ENCODE measurements at regions not wholly inside any gene's neighbourhood (a gene's known extent, or its start where the extent isn't known, plus 50 kb on each side); places are given as distances from the start of the nearest gene placed in this dataset.

GRCh38 chr20:11001764-11002540 is 328.2 kb upstream of the JAG1 start:
- no peak for DNase-seq

DNA sequence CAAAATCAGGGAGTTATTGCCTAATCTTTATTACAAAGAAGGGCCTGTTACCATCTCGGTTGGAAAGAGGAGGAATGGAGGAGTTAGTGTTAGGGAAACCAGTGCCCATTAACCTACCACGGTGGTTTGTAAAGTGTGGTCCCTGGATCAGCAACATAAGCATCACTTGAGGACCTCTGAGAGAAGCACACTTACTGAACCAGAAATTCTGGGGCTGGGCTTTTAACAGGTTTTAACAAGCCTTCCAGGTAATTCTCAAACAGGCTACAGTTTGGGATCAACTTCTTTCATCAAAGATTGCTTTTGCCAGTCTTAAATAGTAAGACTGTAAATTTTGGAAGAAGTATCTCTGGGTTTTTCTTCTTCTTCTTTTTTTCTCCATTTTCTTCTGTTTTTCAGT is 329.5 kb upstream of the JAG1 start:
- DNase-seq: no peak

DNA sequence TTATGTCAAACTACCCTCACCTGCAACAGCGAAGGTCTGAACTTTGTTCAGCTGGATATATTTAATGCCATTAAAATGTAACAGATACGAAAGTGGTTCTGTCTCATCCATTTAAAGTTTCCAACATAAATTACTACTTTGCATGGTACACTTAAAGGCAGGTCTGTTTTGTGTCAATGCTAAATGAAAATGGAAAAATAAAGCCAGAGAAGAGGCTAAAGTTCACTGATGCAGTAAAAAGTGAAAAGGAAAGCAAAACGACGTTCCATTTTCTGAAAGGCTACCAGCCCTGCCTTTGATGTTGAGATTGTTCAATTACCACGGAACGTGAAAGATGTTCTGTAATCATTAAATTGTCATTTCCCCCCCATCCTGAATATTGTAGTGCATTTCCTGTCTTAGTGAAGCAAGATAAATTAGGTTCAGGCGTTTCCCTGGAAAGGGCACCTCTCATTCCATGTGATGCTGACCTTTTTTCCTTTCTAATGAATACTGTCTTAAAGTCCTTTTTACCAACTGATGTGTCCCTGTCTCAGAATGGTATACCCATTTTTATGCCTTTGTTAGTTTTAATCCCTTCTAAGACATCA is 334.7 kb upstream of the JAG1 start:
- no peak for DNase-seq

DNA sequence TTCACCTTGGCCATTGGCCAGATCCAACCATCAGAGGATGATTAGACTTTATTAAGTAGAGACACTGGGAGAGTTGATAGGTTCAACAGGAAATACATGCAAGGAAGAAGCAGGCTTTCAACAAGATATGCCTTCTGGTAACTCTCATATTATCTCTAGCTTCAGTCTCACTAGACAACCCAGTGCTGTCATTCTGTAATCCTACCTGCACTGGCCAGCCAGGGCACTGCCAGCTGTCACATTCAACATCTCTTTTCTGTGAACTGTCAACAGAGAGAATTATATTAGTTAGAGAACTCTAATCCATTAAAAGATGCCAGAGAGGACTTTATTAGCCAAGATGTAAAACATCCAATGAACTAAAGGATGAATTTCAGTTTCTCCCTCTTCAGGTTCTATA is 337.9 kb upstream of the JAG1 start:
- no peak for DNase-seq

GRCh38 chr20:11012975-11013374 is 339.2 kb upstream of the JAG1 start:
- DNase-seq: no peak

DNA sequence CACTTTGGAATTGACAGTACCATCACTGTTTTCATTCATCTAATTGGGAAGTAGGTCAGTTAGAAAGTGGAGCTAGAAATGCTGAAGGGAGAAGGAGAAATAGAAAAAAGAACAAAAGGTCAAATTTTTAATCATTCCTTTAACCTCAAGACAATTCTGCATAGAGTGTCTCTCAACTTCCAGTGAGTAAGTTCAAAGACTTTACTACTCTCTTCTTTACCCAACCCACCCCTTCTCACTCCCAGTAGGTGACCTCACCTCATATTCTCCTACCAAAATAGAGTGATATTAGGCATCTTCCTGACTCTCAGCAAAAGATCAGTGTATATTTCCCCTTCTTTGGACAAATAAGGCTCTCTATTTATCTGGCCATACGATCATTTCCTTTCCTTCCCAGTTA is 340.0 kb upstream of the JAG1 start:
- DNase-seq: no peak

DNA sequence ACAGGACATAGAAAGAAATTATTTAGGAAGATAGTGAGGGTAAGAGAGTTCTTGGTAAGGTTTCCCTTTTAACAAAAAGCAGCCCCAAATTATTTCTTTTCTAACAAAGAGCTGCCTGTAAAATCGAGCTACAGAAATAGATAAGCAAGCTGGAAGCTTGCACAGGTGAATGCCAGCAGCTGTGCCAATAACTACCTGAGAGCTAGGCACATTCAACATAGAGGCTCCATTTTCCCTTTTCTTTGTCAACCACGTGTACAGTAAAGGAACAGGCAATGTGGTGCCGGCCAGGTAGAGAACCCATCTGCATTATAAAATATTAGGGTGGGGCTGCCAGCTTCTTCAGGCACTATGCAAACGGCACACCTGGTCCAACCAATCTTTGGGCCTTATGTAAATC is 341.6 kb upstream of the JAG1 start:
- no peak for DNase-seq

GRCh38 chr20:11017446-11017845 is 343.6 kb upstream of the JAG1 start:
- DNase-seq: no peak

DNA sequence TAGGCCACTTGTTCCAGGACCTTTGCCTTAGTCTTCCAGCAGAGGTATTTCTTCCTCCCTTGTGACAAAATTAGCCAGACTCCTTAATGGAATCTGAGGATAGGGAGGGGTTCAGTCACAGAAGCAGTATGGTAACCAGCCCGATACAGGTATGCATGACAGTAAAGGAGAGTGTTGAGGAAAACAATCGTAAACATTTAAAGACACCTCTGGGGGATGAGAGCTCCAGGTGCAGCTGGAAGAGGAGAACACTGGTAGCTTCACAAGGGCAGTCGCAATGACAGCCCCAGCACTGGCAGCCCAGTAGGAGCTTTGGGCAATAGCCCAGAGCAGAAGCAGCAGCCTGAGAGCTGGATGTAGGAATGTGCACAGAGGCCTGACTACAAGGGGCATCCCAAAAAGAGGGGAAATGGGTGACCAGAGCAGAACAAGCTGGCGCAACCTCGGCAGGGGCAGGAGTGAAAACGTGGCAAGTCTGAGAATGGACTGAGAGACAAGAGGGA is 344.9 kb upstream of the JAG1 start:
- DNase-seq: no peak

DNA sequence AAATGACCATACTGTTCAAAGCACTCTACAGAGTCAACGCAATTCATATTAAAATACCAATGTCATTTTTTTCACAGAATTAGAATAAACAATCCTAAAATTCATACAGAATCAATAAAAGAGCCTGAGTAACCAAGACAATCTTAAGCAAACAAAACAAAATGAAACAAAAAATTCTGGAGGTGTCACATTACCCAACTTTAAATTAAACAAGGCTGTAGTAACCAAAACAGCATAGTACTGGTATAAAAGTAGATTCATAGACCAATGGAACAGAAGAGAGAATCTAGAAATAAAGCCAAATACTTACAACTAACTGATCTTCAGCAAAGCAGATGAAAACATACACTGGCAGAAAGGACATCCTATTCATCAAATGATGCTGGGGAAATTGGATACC is 346.9 kb upstream of the JAG1 start:
- no peak for DNase-seq

DNA sequence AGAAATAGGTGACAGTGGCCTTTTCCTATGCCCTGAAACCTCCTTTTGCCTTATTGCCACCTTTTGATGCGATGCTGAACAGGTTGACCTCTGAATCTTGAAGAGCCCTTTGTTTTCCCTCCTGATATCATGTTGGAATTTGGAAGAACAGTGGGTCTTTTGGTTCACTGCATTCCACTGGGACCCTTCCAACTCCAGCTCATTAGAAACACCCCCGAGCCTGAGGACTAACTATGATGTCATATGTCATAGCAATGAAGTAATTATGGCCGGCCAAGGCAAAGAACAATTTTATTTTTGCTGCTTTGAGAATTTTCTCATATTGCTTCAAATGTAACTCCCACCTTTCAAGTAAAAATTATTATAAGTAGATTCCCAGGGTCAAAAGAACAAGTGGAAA is 353.4 kb upstream of the JAG1 start:
- no peak for DNase-seq

- DNase-seq: no peak
Observed at GRCh38 chr20:11030351-11030750, 356.6 kb upstream of the JAG1 start.

DNA sequence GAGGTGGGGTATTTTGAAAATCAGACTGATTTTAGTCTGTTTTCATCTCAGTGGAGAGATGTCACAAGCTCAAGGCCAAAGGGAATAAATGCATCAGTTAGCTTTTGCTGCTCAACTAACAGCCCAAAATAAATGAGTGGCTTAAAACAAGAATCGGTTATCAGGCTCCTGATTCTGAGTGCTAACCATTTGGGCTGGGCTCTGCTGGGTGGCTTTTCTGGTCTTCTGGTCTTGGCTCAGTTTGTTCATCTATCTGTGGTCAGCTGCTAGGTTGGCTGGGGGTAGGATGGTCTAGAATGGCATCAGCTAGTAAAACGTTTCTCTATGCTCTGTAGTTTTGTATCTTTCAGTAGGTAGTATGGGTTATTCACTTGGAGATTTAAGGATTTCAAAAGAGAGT is 357.5 kb upstream of the JAG1 start:
- DNase-seq: no peak

DNA sequence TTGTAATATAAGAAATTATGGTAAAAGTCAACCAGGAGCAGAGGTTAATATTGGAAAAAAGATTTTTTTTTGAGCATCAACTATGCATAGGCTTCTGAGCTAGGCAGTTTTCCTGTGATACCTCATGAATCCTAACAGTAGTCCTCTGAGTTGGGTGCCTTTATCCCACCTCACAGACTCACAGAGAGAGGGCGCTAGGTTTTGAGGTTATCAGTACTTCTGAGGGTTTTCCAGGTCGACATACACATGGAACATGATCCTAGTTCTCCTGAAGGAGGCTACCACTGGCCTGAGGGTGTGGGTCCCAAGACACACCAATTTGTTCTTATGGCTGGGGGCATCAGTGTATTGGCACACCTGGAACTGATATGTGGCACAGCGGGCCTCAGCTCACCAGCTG is 358.8 kb upstream of the JAG1 start:
- no peak for DNase-seq

GRCh38 chr20:11034025-11034424 is 360.2 kb upstream of the JAG1 start:
- DNase-seq: no peak

GRCh38 chr20:11035211-11035610 is 361.4 kb upstream of the JAG1 start:
- no peak for DNase-seq

DNA sequence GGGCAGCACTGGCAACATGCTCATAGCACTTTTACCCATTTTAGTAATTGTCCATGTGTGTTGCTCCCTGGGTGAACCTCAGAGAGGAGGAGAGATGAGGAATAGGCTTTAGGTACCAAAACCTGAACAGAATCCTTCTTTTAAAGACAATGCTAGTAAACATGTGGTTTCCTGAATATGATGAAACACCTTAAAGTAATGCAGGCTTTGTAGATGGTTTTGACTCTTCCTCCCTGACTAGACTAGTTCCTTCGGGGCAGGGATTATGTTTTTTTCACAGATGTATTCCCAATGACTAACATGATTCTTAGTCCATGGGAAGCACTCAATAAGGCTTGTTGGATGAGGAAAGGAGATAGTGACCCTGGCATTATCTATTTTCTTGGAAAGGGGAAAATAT is 367.6 kb upstream of the JAG1 start:
- no peak for DNase-seq

- DNase-seq: no peak
Observed at GRCh38 chr20:11043001-11043400, 369.2 kb upstream of the JAG1 start.

GRCh38 chr20:11044561-11044960 is 370.8 kb upstream of the JAG1 start:
- DNase-seq: no peak

- no peak for DNase-seq
Observed at GRCh38 chr20:11045412-11046175, 371.8 kb upstream of the JAG1 start.

DNA sequence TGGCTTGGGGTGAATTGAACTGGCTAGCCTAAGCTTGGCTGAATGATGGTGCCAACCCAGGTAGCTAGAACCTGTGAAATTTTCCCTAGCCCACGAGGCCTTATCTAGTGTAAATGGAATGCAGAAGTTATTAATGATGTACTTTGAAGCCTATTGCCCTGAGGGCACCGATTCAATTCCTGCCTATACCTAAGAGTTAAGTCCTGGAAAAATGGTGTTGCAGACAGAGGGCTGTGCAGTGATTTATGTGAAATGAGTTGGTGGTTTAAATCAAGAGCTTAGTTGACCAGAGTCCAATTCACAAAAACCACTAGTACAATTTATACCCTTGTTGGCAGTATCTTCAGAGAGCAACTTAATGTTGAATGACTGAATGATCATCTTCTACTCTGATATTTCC is 373.8 kb upstream of the JAG1 start:
- DNase-seq: no peak

DNA sequence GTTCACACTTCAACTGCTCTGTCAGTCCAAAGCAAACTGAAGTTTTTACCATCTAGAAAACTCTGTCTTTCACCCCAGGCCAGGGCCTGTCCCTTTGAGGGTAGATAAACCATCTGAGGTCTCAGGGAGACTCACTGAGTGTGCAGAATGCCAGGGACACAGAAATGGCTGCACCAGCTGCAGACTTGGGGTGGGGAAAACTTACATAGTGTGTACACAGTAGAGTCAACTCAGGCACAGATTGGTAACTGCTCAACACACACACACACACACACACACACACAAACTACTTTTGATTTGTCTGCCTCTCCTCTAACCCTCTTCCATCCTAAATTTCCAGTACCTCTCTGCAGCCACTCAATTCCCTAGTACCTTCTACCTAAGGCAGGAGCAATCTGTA is 374.9 kb upstream of the JAG1 start:
- no peak for DNase-seq

GRCh38 chr20:11050350-11050749 is 376.6 kb upstream of the JAG1 start:
- DNase-seq: no peak

GRCh38 chr20:11051136-11051535 is 377.3 kb upstream of the JAG1 start:
- no peak for DNase-seq
